ENCODE measurements at regions not wholly inside any gene's neighbourhood (a gene's known extent, or its start where the extent isn't known, plus 50 kb on each side); places are given as distances from the start of the nearest gene placed in this dataset.

DNA sequence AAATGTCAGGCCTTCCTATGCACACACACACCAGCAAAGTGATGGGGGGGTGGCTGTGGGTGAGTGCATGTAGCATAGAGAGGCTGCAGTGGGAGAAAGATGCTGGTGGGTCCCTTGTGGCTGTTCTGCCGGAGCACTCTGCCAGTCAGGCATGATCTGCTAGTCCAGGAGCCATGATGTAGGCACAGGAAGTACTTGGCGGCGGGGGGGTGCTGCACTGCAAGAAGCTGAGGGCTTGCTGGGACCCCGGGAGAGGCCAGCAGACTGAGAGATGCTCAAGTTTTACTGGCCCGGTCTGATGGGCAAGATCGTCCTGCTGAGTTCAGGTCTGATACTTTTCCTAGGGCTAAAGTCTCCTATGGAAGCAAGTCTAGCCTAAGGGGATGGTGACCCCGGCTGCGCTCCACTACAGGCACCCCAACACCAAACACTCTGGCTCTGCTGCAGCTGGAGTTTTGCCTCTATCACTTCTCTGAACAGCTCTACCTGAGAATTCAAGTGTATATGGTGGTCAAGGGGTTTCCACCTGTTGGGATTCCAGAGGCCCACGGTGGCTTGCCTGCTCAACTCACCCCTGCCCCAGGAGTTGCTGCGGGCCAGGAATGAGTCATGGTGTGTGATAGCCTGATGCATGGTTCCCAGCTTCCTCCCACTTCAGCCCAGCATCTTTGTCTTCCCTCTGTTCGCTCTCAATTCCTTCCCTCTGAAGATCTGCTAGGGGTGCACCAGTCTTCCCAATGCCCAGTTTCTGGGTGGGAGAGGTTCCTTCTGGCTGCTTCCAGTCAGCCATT is 971.8 kb upstream of the ADGRB3 start:
- ChIA-PET CTCF (no interaction called here), POLR2A (no interaction called here)
- Mint-ChIP-seq H3K36me3 (ENCODE audit: low read depth) (no peaks in the 10 kb centered on the region), H3K9me3 (peaks cover 12% of the 10 kb centered on the region), H3K27ac (no peak overlapping the region), H3K27me3 (no peaks in the 10 kb centered on the region), H3K4me3 (no peak overlapping the region), H3K4me1 (no peaks in the 10 kb centered on the region)
- TF ChIP-seq CTCF (IDR thresholded peaks at IDR 0.05): no peak
- ATAC-seq (ENCODE audit: low read depth) (no peak), DNase-seq (no peak)
- intact Hi-C loops (cut with micrococcal nuclease): no loop called here

- ChIA-PET CTCF (no interaction called here), POLR2A (no interaction called here)
- ATAC-seq (ENCODE audit: low read depth) (no peak), DNase-seq (no peak)
- no peak for TF ChIP-seq CTCF (IDR thresholded peaks at IDR 0.05)
- Mint-ChIP-seq H3K27me3 (no peaks in the 10 kb centered on the region), H3K4me1 (no peaks in the 10 kb centered on the region), H3K9me3 (peaks cover 6% of the 10 kb centered on the region), H3K36me3 (ENCODE audit: low read depth) (no peaks in the 10 kb centered on the region), H3K4me3 (no peak overlapping the region), H3K27ac (no peak overlapping the region)
- intact Hi-C loops (cut with micrococcal nuclease): no loop called here
These were observed 981.5 kb upstream of the ADGRB3 start for GRCh38 chr6:67653561-67653960.

- POLR2A ChIA-PET: no interaction called here
- Mint-ChIP-seq H3K4me1 (no peaks in the 10 kb centered on the region), H3K4me3 (no peak overlapping the region), H3K9me3 (peaks cover 5% of the 10 kb centered on the region), H3K27me3 (no peaks in the 10 kb centered on the region), H3K27ac (no peak overlapping the region), H3K36me3 (ENCODE audit: low read depth) (no peaks in the 10 kb centered on the region)
- ATAC-seq (ENCODE audit: low read depth) (no peak), DNase-seq (no peak)
- no peak for TF ChIP-seq CTCF (IDR thresholded peaks at IDR 0.05)
- intact Hi-C loops (cut with micrococcal nuclease): no loop called here
- CTCF ChIA-PET: no interaction called here
These were observed 988.5 kb upstream of the ADGRB3 start for GRCh38 chr6:67646550-67646949.

DNA sequence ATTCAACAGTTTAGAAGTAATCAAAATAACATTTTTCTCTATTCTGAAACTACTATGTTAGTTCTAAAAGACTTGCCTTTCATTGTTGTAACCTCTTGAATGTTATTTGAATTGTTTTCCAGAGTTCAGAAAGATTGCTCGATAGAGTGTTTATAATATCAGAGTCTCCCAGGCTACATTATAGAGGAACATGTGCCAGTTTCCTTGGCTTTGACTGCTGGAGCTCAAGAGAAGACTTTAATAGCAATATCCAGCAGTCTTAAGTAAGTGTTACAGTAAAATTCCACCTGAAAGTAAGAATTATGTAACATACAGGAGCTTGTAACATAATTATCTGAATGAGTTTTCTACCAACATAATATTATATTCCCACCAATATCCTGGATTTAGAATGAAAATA is 991.8 kb upstream of the ADGRB3 start:
- CTCF ChIA-PET: no interaction called here
- no peak for ATAC-seq (ENCODE audit: low read depth)
- POLR2A ChIA-PET: no interaction called here
- intact Hi-C loops (cut with micrococcal nuclease): no loop called here
- Mint-ChIP-seq H3K4me3 (no peak overlapping the region), H3K4me1 (no peaks in the 10 kb centered on the region), H3K9me3 (peaks cover 2% of the 10 kb centered on the region), H3K27ac (no peak overlapping the region), H3K27me3 (no peaks in the 10 kb centered on the region), H3K36me3 (ENCODE audit: low read depth) (no peaks in the 10 kb centered on the region)
- TF ChIP-seq CTCF (IDR thresholded peaks at IDR 0.05): no peak
- DNase-seq: no peak

- Mint-ChIP-seq H3K27ac (no peak overlapping the region), H3K9me3 (peaks cover 2% of the 10 kb centered on the region), H3K4me3 (no peak overlapping the region), H3K27me3 (no peaks in the 10 kb centered on the region), H3K36me3 (ENCODE audit: low read depth) (no peaks in the 10 kb centered on the region), H3K4me1 (no peaks in the 10 kb centered on the region)
- ATAC-seq (ENCODE audit: low read depth) (no peak), DNase-seq (no peak)
- CTCF ChIA-PET: no interaction called here
- no peak for TF ChIP-seq CTCF (IDR thresholded peaks at IDR 0.05)
- intact Hi-C loops (cut with micrococcal nuclease): no loop called here
- POLR2A ChIA-PET: no interaction called here
These were observed 992.5 kb upstream of the ADGRB3 start for GRCh38 chr6:67642582-67642981.

Data from activated B cell treated with CpG ODN at 0.5 μM for 24 hours (primary cell).